SK-N-SH (cell line): ENCODE measurements at regions not wholly inside any gene's neighbourhood (a gene's known extent, or its start where the extent isn't known, plus 50 kb on each side); places are given as distances from the start of the nearest gene placed in this dataset.

Experiments used
- ELF1 ChIP-seq: IDR thresholded peaks from 2 replicates; pipeline ENCODE4 v1.4.0; 2012
- EZH2phosphoT487 ChIP-seq: fragments of 200-600 bp; sonication (generic); IDR thresholded peaks from 2 replicates; pipeline ENCODE4 v1.6.1; 2017; ENCODE audit warnings: low read depth, mixed run types, mild to moderate bottlenecking, antibody characterized with exemption, moderate library complexity, borderline replicate concordance
- RCOR1 ChIP-seq: fragments of 150-350 bp; IDR thresholded peaks from 2 replicates; pipeline ENCODE4 v1.6.1; 2017; ENCODE audit warnings: antibody characterized with exemption, low read length
- TF ChIP-seq, protein P1 (sequence below): fragments of 200-600 bp; sonication (generic); IDR thresholded peaks from 2 replicates; pipeline ENCODE4 v1.6.1; 2017; ENCODE audit warnings: antibody characterized with exemption, mild to moderate bottlenecking, moderate library complexity
- TF ChIP-seq, protein P2 (sequence below): fragments of 150-350 bp; IDR thresholded peaks from 2 replicates; pipeline ENCODE4 v1.6.1; 2017; ENCODE audit warnings: antibody characterized with exemption, low read length, low read depth, borderline replicate concordance

DNA sequence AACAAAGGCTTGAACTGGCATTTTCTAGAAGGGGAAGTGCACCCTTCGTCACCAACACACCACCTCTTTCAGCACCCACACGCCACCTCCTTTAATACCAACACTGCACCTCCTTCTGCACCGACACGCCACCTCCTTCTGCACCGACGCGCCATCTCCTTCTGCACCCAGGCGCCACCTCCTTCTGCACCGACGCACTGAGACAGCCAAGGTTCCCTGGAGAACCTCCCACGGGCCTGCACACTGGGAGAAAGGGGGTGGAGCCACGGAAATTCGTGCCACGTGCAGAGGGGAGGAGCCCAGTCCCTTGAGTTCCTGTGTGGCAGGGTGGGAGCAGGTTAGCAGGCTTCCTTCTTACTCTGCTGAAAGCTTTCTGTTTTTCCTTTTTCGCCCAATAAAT is 327.9 kb upstream of the C1orf174 start:
- TF ChIP-seq, protein P1, sequence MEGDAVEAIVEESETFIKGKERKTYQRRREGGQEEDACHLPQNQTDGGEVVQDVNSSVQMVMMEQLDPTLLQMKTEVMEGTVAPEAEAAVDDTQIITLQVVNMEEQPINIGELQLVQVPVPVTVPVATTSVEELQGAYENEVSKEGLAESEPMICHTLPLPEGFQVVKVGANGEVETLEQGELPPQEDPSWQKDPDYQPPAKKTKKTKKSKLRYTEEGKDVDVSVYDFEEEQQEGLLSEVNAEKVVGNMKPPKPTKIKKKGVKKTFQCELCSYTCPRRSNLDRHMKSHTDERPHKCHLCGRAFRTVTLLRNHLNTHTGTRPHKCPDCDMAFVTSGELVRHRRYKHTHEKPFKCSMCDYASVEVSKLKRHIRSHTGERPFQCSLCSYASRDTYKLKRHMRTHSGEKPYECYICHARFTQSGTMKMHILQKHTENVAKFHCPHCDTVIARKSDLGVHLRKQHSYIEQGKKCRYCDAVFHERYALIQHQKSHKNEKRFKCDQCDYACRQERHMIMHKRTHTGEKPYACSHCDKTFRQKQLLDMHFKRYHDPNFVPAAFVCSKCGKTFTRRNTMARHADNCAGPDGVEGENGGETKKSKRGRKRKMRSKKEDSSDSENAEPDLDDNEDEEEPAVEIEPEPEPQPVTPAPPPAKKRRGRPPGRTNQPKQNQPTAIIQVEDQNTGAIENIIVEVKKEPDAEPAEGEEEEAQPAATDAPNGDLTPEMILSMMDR, result no peak
- TF ChIP-seq ELF1 (no peak), EZH2phosphoT487 (no peak), RCOR1 (no peak)
- TF ChIP-seq, protein P2, sequence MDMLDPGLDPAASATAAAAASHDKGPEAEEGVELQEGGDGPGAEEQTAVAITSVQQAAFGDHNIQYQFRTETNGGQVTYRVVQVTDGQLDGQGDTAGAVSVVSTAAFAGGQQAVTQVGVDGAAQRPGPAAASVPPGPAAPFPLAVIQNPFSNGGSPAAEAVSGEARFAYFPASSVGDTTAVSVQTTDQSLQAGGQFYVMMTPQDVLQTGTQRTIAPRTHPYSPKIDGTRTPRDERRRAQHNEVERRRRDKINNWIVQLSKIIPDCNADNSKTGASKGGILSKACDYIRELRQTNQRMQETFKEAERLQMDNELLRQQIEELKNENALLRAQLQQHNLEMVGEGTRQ, result no peak
